GM12875 (cell line): ENCODE measurements at regions not wholly inside any gene's neighbourhood (a gene's known extent, or its start where the extent isn't known, plus 50 kb on each side); places are given as distances from the start of the nearest gene placed in this dataset.

Source experiments
- H3K4me3 ChIP-seq: one replicate; pipeline ENCODE4 v1.5.1; 2011; ENCODE audit warnings: low read depth, low read length, control low read depth
- TF ChIP-seq, protein P1 (sequence below): IDR thresholded peaks from 2 replicates; pipeline ENCODE4 v1.5.1; 2011; ENCODE audit warnings: low read depth, mild to moderate bottlenecking, control low read depth, inconsistent platforms, low read length, moderate library complexity, borderline replicate concordance; ENCODE audit not compliant: insufficient read depth

DNA sequence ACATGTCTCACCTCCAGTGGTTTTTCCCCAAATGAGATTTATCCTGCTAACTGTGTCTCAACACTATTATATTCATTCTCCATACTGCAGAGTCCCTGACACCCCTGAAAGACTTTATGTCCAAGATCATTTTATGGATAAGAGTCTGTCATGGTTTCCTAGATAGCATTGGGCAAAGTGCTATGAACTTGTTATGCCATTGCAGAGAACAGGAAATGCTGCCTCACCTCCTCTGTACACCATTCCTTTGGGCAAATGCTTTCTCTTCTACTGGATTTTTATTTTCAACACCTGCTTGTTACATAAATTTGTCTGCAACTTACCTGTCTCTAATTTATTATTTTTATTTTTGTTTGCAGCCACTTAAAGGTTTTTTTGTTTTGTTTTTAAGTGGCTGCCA, 652.5 kb upstream of the FAM98A start:
- H3K4me3 ChIP-seq, result no peak overlapping the region
- TF ChIP-seq, protein P1, sequence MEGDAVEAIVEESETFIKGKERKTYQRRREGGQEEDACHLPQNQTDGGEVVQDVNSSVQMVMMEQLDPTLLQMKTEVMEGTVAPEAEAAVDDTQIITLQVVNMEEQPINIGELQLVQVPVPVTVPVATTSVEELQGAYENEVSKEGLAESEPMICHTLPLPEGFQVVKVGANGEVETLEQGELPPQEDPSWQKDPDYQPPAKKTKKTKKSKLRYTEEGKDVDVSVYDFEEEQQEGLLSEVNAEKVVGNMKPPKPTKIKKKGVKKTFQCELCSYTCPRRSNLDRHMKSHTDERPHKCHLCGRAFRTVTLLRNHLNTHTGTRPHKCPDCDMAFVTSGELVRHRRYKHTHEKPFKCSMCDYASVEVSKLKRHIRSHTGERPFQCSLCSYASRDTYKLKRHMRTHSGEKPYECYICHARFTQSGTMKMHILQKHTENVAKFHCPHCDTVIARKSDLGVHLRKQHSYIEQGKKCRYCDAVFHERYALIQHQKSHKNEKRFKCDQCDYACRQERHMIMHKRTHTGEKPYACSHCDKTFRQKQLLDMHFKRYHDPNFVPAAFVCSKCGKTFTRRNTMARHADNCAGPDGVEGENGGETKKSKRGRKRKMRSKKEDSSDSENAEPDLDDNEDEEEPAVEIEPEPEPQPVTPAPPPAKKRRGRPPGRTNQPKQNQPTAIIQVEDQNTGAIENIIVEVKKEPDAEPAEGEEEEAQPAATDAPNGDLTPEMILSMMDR, result no peak

DNA sequence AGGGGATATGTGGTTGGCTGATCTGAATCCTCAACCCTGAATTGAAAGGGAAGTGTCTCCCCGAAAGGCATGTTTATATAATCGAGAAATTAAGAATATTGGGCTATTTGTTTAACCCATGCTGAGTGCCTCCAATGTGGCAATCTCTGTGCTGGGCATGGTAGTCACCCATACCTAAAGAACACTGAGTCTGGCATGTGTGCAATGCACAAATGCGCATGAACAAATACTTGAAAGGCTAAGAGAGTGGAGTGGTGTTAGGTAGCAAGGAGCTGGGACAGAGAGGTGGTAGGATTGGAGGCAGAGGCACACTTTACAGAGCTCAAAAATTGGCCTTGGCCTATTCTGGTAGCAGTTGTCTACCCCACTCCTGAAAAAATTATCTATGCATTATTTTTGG, 645.1 kb upstream of the FAM98A start:
- no peak overlapping the region for H3K4me3 ChIP-seq
- TF ChIP-seq, protein P1, result no peak

DNA sequence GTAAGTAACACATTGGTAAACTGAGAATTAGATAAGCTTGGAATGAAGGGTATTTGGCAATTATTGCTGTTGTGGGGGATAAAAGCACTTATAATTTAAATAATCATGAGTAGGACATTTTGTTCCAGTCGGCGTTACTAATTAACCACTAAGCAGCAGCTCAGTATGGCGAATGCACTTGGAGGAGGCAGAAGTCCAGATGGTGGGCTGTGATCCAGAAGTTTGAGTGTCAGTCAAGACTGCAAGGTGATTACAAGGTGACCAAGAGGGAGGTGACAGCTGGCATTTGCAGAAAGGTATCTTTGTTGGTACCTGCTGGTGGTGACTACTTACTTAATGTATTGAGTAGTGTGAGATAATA, 643.6 kb upstream of the FAM98A start:
- H3K4me3 ChIP-seq, result no peak overlapping the region
- TF ChIP-seq, protein P1, result no peak

DNA sequence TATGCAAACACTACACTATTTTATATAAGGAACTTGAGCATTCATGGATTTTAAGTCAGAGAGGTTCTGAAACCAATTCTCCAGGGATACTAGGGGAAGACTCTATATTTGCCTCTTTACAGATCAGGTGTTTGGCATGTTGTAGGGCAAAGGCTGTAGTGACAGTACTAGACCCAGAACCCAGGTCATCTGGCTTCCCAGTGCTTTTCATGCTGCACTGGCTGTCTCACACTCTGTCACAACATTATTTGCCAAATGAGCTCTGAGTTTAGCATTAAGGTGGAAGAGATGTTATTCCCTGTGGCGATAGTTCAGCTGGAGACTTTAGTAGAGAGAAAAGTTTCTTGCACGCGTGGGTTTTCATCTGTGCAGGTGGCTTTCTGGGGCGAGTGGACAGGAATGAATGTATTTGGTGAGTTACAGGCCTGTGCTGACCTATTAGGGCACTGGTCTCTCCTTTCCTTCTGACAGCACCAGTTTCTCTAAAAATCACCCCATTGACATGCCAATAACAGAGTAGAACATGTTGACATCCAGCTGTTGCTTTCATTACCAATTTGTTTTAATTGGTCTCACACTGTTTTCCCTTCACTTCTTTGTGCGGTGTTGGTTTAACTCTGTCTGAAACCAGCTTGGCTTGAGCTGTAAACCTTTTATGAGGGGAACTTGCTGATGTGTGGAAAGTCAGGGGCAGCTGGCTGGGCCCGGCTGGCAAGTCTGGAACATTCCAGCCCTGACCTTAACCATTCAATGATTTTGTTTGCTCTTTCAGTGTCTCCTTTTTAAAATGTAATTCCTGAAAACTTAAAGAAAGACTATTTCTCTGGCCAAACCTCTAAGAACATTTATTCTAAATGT, 643.0 kb upstream of the FAM98A start:
- H3K4me3 ChIP-seq, result no peak overlapping the region
- TF ChIP-seq, protein P1, result no peak

DNA sequence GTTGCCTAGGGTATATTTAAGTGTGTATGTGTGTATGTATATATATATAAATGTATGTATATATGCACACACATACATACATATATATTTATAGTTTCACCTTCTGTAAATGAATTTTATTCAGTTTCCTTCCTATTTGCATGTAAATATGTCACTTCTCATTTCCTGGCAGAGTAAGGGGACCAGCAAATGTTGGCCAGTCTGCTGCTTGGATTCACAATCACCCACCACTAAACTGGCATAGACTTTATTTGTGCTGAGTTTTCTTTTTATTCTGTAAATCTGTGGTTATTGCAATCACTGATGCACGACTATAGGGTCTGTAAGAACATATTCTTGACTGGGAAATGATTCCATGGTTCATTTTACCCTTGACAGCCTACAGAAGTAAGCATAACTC, 640.4 kb upstream of the FAM98A start:
- no peak overlapping the region for H3K4me3 ChIP-seq
- TF ChIP-seq, protein P1, result no peak

DNA sequence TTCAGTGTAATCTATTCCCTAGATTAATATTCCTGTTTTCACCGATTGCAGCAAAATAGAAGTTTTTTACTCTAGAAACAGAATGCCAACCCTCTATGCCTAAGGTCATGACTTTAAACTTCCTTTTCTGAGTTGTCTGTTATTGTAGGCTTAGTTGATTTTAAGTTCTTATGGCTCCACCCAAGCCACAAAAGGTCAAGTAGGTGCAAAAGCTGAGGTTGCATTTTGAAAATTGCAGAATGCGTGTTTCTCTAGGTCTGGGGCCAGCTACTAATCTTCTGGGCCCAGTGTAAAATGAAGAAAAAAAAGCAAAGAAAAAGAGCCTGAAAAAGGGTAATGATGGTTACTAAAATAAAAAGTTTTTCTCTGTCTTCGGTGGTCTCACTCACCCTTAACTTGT, 635.7 kb upstream of the FAM98A start:
- TF ChIP-seq, protein P1, result no peak
- H3K4me3 ChIP-seq, result no peak overlapping the region

DNA sequence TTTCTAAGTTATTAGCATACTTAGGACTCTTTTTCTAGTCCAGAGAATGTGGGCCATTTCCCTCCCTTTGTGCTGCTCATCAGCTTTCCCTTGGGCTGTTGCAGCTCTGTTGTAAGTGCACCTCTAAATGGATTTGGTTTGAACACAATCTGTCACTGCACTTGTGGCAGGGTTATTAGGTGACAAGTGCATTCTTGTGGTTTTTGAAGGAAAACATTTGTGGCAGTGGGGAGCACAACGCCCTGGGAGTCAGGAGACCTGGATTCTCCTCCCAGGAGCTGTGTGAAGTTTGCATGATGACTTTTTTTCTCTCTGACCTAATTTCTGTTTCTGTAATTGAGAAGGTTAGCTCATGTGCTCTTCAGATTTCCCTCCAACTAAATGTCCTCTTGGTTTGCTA, 630.9 kb upstream of the FAM98A start:
- TF ChIP-seq, protein P1, result no peak
- no peak overlapping the region for H3K4me3 ChIP-seq
